Osteoblast (primary cell): ENCODE measurements at regions not wholly inside any gene's neighbourhood (a gene's known extent, or its start where the extent isn't known, plus 50 kb on each side); places are given as distances from the start of the nearest gene placed in this dataset.

Experiments
- DNase-seq: peaks from one replicate; pipeline ENCODE4 v3.0.0; 2011; ENCODE audit warnings: low spot score, mixed read lengths; ENCODE audit not compliant: insufficient read length; ENCODE audit errors: missing footprints
- H2AFZ ChIP-seq: 2 replicates; pipeline ENCODE4 v1.6.0; 2011; ENCODE audit warnings: mild to moderate bottlenecking, low read length
- H3K27ac ChIP-seq: 2 replicates; pipeline ENCODE4 v1.5.1; 2011; ENCODE audit warnings: mild to moderate bottlenecking, low read depth, low read length, moderate library complexity
- H3K27me3 ChIP-seq: 2 replicates; pipeline ENCODE4 v1.6.0; 2012; ENCODE audit warnings: mild to moderate bottlenecking, control low read depth, inconsistent platforms, low read length, moderate library complexity; ENCODE audit not compliant: insufficient read depth
- H3K36me3 ChIP-seq: 2 replicates; pipeline ENCODE4 v1.5.1; 2011; ENCODE audit warnings: mild to moderate bottlenecking, low read length, control low read depth, moderate library complexity; ENCODE audit not compliant: insufficient read depth
- H3K4me1 ChIP-seq: 2 replicates; pipeline ENCODE4 v1.5.1; 2011; ENCODE audit warnings: mild to moderate bottlenecking, low read length, control low read depth, moderate library complexity; ENCODE audit not compliant: insufficient read depth
- H3K4me2 ChIP-seq: 2 replicates; pipeline ENCODE4 v1.6.0; 2011; ENCODE audit warnings: mild to moderate bottlenecking, low read length; ENCODE audit not compliant: insufficient read depth
- H3K4me3 ChIP-seq: fragments of 200-600 bp; sonication (generic); 3 replicates; pipeline ENCODE4 v1.5.1; 2012; ENCODE audit warnings: mild to moderate bottlenecking, low read length, inconsistent platforms; ENCODE audit not compliant: insufficient read depth
- H3K79me2 ChIP-seq: 2 replicates; pipeline ENCODE4 v1.6.0; 2012; ENCODE audit warnings: mild to moderate bottlenecking, low read length, control low read depth, inconsistent platforms; ENCODE audit not compliant: insufficient read depth
- H3K9me3 ChIP-seq: 2 replicates; pipeline ENCODE4 v1.5.1; 2011; ENCODE audit warnings: low read depth, low read length, control low read depth
- H4K20me1 ChIP-seq: 2 replicates; pipeline ENCODE4 v1.6.0; 2012; ENCODE audit warnings: mild to moderate bottlenecking, low read length, control low read depth; ENCODE audit not compliant: insufficient read depth
- CTCF ChIP-seq: IDR thresholded peaks from 2 replicates; pipeline ENCODE4 v1.5.1; 2011; ENCODE audit warnings: mild to moderate bottlenecking, low read depth, low read length, moderate library complexity; ENCODE audit errors: extremely low read depth

GRCh38 chr20:11729806-11730205, 187.9 kb upstream of the BTBD3 start:
- no peaks in the 10 kb centered on the region for H3K4me1 ChIP-seq
- no peak overlapping the region for H3K4me3 ChIP-seq
- H3K4me2 ChIP-seq = no peak overlapping the region
- no peak overlapping the region for H2AFZ ChIP-seq
- H3K36me3 ChIP-seq = no peaks in the 10 kb centered on the region
- no peak for DNase-seq
- no peak for TF ChIP-seq CTCF
- no peaks in the 10 kb centered on the region for H4K20me1 ChIP-seq
- no peaks in the 10 kb centered on the region for H3K79me2 ChIP-seq
- H3K27me3 ChIP-seq = no peaks in the 10 kb centered on the region
- H3K9me3 ChIP-seq = no peaks in the 10 kb centered on the region
- no peak overlapping the region for H3K27ac ChIP-seq

- no peak for TF ChIP-seq CTCF
- H2AFZ ChIP-seq = no peak overlapping the region
- no peaks in the 10 kb centered on the region for H3K4me1 ChIP-seq
- DNase-seq = no peak
- no peaks in the 10 kb centered on the region for H4K20me1 ChIP-seq
- H3K4me2 ChIP-seq = no peak overlapping the region
- H3K4me3 ChIP-seq = no peak overlapping the region
- H3K27ac ChIP-seq = no peak overlapping the region
- H3K27me3 ChIP-seq = no peaks in the 10 kb centered on the region
- no peaks in the 10 kb centered on the region for H3K9me3 ChIP-seq
- H3K36me3 ChIP-seq = no peaks in the 10 kb centered on the region
- H3K79me2 ChIP-seq = no peaks in the 10 kb centered on the region
Observed at GRCh38 chr20:11734431-11734830, 183.3 kb upstream of the BTBD3 start.

- Histone ChIP-seq H3K4me2 (no peak overlapping the region), H3K27me3 (no peaks in the 10 kb centered on the region), H3K36me3 (no peaks in the 10 kb centered on the region), H3K9me3 (no peaks in the 10 kb centered on the region), H3K4me1 (no peaks in the 10 kb centered on the region), H4K20me1 (no peaks in the 10 kb centered on the region), H2AFZ (no peak overlapping the region), H3K27ac (no peak overlapping the region), H3K79me2 (no peaks in the 10 kb centered on the region), H3K4me3 (no peak overlapping the region)
- TF ChIP-seq CTCF = no peak
- DNase-seq = no peak
Observed at GRCh38 chr20:11738852-11739251, 178.8 kb upstream of the BTBD3 start.

- no peak for TF ChIP-seq CTCF
- H2AFZ ChIP-seq = no peak overlapping the region
- no peaks in the 10 kb centered on the region for H3K9me3 ChIP-seq
- no peaks in the 10 kb centered on the region for H3K36me3 ChIP-seq
- H4K20me1 ChIP-seq = no peaks in the 10 kb centered on the region
- no peak for DNase-seq
- no peak overlapping the region for H3K4me2 ChIP-seq
- H3K27ac ChIP-seq = no peak overlapping the region
- no peaks in the 10 kb centered on the region for H3K27me3 ChIP-seq
- no peaks in the 10 kb centered on the region for H3K79me2 ChIP-seq
- no peak overlapping the region for H3K4me3 ChIP-seq
- no peaks in the 10 kb centered on the region for H3K4me1 ChIP-seq
Observed at GRCh38 chr20:11740975-11741374, 176.7 kb upstream of the BTBD3 start.
